Brain microvascular endothelial cell (primary cell): ENCODE measurements at regions not wholly inside any gene's neighbourhood (a gene's known extent, or its start where the extent isn't known, plus 50 kb on each side); places are given as distances from the start of the nearest gene placed in this dataset.

ENCODE experiments used
- DNase-seq: peaks from one replicate; pipeline ENCODE4 v3.0.0-alpha.2; 2020
- H3K27ac ChIP-seq: fragments of 250-450 bp; sonication (Bioruptor Pico); 2 replicates; pipeline ENCODE4 v1.5.1; 2020; ENCODE audit warnings: mild to moderate bottlenecking, moderate library complexity
- H3K27me3 ChIP-seq: fragments of 250-450 bp; sonication (Bioruptor Pico); replicated peaks from 2 replicates; pipeline ENCODE4 v1.5.1; 2020; ENCODE audit warnings: mild to moderate bottlenecking
- H3K36me3 ChIP-seq: fragments of 250-450 bp; sonication (Bioruptor Pico); replicated peaks from 2 replicates; pipeline ENCODE4 v1.5.1; 2020; ENCODE audit warnings: mild to moderate bottlenecking
- H3K4me3 ChIP-seq: 2 replicates; pipeline ENCODE4 v1.5.1; 2011; ENCODE audit warnings: low read depth, mild to moderate bottlenecking, control low read depth, low read length, moderate library complexity
- CTCF ChIP-seq: IDR thresholded peaks from 2 replicates; pipeline ENCODE4 v1.5.1; 2011; ENCODE audit warnings: low read depth, mild to moderate bottlenecking, moderate library complexity, low read length, control low read depth, inconsistent platforms; ENCODE audit errors: missing control alignments
- in situ Hi-C: cut with HindIII; loops from 2 replicates; pipeline ENCODE4 v1.10.0; 2017; ENCODE audit warnings: low sequenced_read_pairs, low pct_ligation_motif_present

- no peak for DNase-seq
- no peak overlapping the region for H3K27ac ChIP-seq
- no peaks in the 10 kb centered on the region for H3K36me3 ChIP-seq
- H3K27me3 ChIP-seq = peaks cover 4% of the 10 kb centered on the region
- no peak overlapping the region for H3K4me3 ChIP-seq
- TF ChIP-seq CTCF = no peak
- in situ Hi-C loops = no loop called here
Observed at GRCh38 chr9:95777136-95777535, 98.4 kb upstream of the ERCC6L2 start.

GRCh38 chr9:95776176-95776575 lies 99.3 kb upstream of the ERCC6L2 start:
- no peaks in the 10 kb centered on the region for H3K36me3 ChIP-seq
- peaks cover 5% of the 10 kb centered on the region for H3K27me3 ChIP-seq
- no peak overlapping the region for H3K4me3 ChIP-seq
- no peak for TF ChIP-seq CTCF
- no peak for DNase-seq
- no peak overlapping the region for H3K27ac ChIP-seq
- in situ Hi-C loops = no loop called here

- Histone ChIP-seq H3K27me3 (peaks cover 8% of the 10 kb centered on the region), H3K27ac (no peak overlapping the region), H3K36me3 (no peaks in the 10 kb centered on the region), H3K4me3 (no peak overlapping the region)
- in situ Hi-C loops = no loop called here
- DNase-seq = no peak
- TF ChIP-seq CTCF = no peak
Observed at GRCh38 chr9:95775191-95775590, 100.3 kb upstream of the ERCC6L2 start.

GRCh38 chr9:95773053-95773418 lies 102.5 kb upstream of the ERCC6L2 start:
- DNase-seq = no peak
- no peak overlapping the region for H3K27ac ChIP-seq

GRCh38 chr9:95772320-95773052 lies 103.0 kb upstream of the ERCC6L2 start:
- in situ Hi-C loops = no loop called here
- peaks cover 8% of the 10 kb centered on the region for H3K27me3 ChIP-seq
- no peak overlapping the region for H3K27ac ChIP-seq
- TF ChIP-seq CTCF = peak; percentile 7
- H3K4me3 ChIP-seq = no peak overlapping the region
- DNase-seq = no peak
- H3K36me3 ChIP-seq = no peaks in the 10 kb centered on the region

More at GRCh38 chr9:95773053-95773418, 102.5 kb upstream of the ERCC6L2 start:
- Histone ChIP-seq H3K27me3 (peaks cover 8% of the 10 kb centered on the region), H3K36me3 (no peaks in the 10 kb centered on the region), H3K4me3 (no peak overlapping the region)
- in situ Hi-C loops = no loop called here
- no peak for TF ChIP-seq CTCF
